SU-DHL-6 (cell line): ENCODE measurements at regions not wholly inside any gene's neighbourhood (a gene's known extent, or its start where the extent isn't known, plus 50 kb on each side); places are given as distances from the start of the nearest gene placed in this dataset.

Source experiments
- CTCF ChIP-seq: fragments of 200-600 bp; sonication (generic); IDR thresholded peaks from one replicate; pipeline ENCODE4 v1.5.1; 2017; ENCODE audit warnings: antibody characterized with exemption, mild to moderate bottlenecking, low read length, moderate library complexity; ENCODE audit not compliant: insufficient read depth, poor library complexity, severe bottlenecking
- EZH2phosphoT487 ChIP-seq: fragments of 200-600 bp; sonication (generic), shearing (Covaris generic); conservative IDR thresholded peaks from 2 replicates; pipeline ENCODE4 v1.6.1; 2018; ENCODE audit warnings: mild to moderate bottlenecking, antibody characterized with exemption, low read length, moderate library complexity, mixed read lengths

GRCh38 chr4:171430495-171430894 lies 382.7 kb upstream of the GALNTL6 start:
- TF ChIP-seq EZH2phosphoT487 = no peak
- TF ChIP-seq CTCF = no peak
